SK-N-MC (cell line): ENCODE measurements at regions not wholly inside any gene's neighbourhood (a gene's known extent, or its start where the extent isn't known, plus 50 kb on each side); places are given as distances from the start of the nearest gene placed in this dataset.

Source experiments
- EZH2 ChIP-seq: fragments of 200-600 bp; sonication (generic); IDR thresholded peaks from one replicate; pipeline ENCODE4 v1.6.1; 2017; ENCODE audit warnings: antibody characterized with exemption
- FOXP2 ChIP-seq: optimal IDR thresholded peaks from 2 replicates; pipeline ENCODE3; 2011; ENCODE audit warnings: mild to moderate bottlenecking, moderate library complexity; ENCODE audit not compliant: insufficient read depth; ENCODE audit errors: extremely low read length, control extremely low read depth
- POLR2AphosphoS5 ChIP-seq: IDR thresholded peaks from 2 replicates; pipeline ENCODE4 v1.6.1; 2012; ENCODE audit warnings: mild to moderate bottlenecking, low read depth, low read length, borderline replicate concordance

GRCh38 chr16:59179446-59180082 lies 445.4 kb upstream of the GOT2 start:
- TF ChIP-seq EZH2 (no peak), POLR2AphosphoS5 (no peak), FOXP2 (no peak)
